ENCODE measurements at regions not wholly inside any gene's neighbourhood (a gene's known extent, or its start where the extent isn't known, plus 50 kb on each side); places are given as distances from the start of the nearest gene placed in this dataset.

DNA sequence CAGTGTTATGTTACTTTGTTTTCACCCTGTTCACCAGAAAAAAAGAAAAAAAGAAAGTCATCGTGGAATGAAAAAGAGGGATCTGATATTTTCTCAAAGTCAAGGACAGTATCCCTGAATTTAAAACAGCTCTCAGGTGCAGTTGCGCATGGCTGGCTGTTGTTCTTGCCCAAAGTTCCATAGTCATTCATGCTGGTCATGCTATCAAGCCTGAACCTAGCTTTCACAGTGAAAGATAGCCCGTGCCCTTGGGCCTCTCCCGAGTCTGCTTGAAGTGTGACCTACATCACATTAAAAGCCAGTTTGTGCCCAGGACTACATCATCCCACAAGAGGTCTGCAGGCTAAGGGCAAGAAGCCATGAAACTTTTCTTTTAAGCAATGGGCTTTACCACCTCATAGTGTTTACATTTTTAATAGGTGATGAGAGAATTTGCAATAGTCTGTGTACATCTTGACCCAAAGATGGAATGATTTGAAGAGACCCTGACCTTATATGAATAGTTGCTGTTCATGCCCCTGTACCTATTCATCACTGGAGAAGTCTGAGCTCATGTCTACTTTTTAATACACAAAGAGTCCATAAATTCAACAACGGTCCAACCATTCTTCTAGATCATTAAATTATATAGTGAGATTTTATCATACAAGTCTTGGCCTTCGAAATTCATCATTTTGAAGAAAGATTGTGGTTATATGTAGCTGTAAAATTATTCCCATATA, 522.5 kb upstream of the MCTP2 start:
- Mint-ChIP-seq H3K36me3 (ENCODE audit: low read depth) (no peaks in the 10 kb centered on the region), H3K4me1 (peaks cover 43% of the 10 kb centered on the region), H3K27ac (peak overlapping the region; percentile 92), H3K4me3 (peak overlapping the region; percentile 5), H3K9me3 (no peaks in the 10 kb centered on the region), H3K27me3 (ENCODE audit: low read depth, poor library complexity) (peaks cover 2% of the 10 kb centered on the region)
- DNase-seq = peak; percentile 21
- TF ChIP-seq, protein P1, sequence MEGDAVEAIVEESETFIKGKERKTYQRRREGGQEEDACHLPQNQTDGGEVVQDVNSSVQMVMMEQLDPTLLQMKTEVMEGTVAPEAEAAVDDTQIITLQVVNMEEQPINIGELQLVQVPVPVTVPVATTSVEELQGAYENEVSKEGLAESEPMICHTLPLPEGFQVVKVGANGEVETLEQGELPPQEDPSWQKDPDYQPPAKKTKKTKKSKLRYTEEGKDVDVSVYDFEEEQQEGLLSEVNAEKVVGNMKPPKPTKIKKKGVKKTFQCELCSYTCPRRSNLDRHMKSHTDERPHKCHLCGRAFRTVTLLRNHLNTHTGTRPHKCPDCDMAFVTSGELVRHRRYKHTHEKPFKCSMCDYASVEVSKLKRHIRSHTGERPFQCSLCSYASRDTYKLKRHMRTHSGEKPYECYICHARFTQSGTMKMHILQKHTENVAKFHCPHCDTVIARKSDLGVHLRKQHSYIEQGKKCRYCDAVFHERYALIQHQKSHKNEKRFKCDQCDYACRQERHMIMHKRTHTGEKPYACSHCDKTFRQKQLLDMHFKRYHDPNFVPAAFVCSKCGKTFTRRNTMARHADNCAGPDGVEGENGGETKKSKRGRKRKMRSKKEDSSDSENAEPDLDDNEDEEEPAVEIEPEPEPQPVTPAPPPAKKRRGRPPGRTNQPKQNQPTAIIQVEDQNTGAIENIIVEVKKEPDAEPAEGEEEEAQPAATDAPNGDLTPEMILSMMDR (IDR thresholded peaks at IDR 0.05) = no peak

DNA sequence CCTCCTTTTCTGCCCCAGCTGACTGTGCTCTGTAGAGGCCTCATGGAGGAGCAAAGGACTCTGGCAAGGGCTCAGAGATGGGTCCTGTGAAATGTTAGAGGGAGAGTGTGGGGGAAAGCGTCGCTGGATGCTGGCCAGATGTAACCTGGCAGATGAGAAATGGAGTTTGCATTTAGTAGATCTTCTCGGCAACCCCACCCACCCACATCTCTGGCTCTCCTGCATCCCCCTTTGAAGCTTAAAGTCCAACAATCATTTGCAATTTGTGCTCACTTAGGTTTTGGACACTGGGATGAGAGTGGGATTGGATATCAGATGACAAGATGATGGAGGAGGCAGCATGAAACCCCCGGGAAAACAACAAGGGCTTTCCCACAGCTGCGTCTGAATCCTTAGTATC, 523.6 kb upstream of the MCTP2 start:
- peaks cover 6% of the 10 kb centered on the region for H3K27me3 Mint-ChIP-seq (ENCODE audit: low read depth, poor library complexity)
- no peak for DNase-seq
- no peaks in the 10 kb centered on the region for H3K36me3 Mint-ChIP-seq (ENCODE audit: low read depth)
- H3K27ac Mint-ChIP-seq = peak overlapping the region; percentile 70
- TF ChIP-seq, protein P1 (IDR thresholded peaks at IDR 0.05) = no peak
- peaks cover 6% of the 10 kb centered on the region for H3K9me3 Mint-ChIP-seq
- peaks cover 49% of the 10 kb centered on the region for H3K4me1 Mint-ChIP-seq
- peak overlapping the region; percentile 13 for H3K4me3 Mint-ChIP-seq

DNA sequence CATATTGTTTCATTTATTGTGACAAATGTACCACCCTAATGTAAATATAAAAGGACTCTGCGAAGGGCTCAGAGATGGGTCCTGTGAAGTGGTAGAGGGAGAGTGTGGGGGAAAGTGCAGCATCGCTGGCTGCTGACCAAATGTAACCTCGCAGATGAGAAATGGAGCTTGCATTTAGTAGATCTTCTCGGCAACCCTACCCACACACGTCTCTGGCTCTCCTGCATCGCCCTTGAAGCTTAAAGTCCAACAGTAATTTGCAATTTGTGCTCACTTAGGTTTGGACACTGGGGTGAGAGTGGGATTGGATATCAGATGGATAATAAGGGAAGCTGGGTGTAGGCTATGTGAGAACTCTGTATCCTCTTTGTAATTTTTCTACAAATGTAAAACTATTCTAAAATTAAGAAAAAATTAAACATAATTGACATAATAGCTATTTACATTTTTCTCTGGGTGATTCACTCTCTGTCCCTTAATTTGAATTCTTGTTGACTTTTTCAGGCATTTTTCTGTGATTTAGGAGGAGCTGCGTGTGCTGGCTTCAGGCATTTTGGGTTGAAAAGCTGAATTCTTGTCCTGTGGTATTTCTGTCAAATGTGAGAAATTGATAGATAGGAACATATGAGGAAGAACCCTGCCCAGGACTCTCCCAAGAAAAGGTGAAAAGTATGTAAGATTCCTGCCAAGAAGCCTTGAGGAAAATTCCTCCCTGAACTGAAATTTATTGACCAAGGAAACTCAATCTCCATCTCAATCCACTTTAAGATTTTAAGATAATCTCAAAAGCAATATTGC, 524.7 kb upstream of the MCTP2 start:
- H3K36me3 Mint-ChIP-seq (ENCODE audit: low read depth) = no peaks in the 10 kb centered on the region
- peaks cover 6% of the 10 kb centered on the region for H3K27me3 Mint-ChIP-seq (ENCODE audit: low read depth, poor library complexity)
- no peak overlapping the region for H3K4me3 Mint-ChIP-seq
- TF ChIP-seq, protein P1 (IDR thresholded peaks at IDR 0.05) = no peak
- peaks cover 6% of the 10 kb centered on the region for H3K9me3 Mint-ChIP-seq
- peaks cover 49% of the 10 kb centered on the region for H3K4me1 Mint-ChIP-seq
- no peak for DNase-seq
- peak overlapping the region; percentile 40 for H3K27ac Mint-ChIP-seq

DNA sequence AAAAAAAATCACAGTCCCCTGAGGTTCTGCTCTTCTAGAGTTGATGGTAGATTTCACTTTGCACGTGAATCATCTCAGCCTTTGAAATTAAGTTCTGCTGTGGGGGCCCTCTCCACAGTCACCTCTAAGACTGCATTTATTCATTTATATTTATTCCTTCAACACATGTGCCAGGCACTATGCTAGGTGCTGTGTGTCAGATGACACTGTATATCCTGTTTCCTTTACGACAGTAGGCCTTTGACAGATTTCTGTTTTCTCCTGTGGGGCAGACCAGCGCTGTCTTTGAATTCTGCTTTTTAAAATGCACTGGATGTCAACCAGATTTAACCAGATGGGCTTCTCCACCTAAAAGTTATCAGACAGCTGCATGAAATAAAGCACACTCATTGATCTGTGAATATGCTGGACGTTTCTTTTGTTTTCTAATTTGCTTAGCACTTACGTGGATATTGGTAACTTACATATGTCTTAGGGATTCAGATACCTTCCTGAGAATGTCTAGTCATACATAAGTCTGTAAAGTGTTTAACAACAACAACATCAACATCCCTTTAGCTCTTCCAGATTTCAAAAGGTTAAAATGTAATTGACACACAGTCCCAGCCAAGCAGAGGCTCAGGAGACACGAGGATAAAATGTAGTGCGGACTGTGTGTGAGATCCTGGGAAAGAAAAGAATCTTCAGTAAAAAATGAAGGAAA, 525.5 kb upstream of the MCTP2 start:
- TF ChIP-seq, protein P1 (IDR thresholded peaks at IDR 0.05) = no peak
- peaks cover 6% of the 10 kb centered on the region for H3K27me3 Mint-ChIP-seq (ENCODE audit: low read depth, poor library complexity)
- H3K4me1 Mint-ChIP-seq = peaks cover 49% of the 10 kb centered on the region
- H3K4me3 Mint-ChIP-seq = no peak overlapping the region
- no peak overlapping the region for H3K27ac Mint-ChIP-seq
- no peak for DNase-seq
- H3K36me3 Mint-ChIP-seq (ENCODE audit: low read depth) = no peaks in the 10 kb centered on the region
- H3K9me3 Mint-ChIP-seq = peaks cover 6% of the 10 kb centered on the region

DNA sequence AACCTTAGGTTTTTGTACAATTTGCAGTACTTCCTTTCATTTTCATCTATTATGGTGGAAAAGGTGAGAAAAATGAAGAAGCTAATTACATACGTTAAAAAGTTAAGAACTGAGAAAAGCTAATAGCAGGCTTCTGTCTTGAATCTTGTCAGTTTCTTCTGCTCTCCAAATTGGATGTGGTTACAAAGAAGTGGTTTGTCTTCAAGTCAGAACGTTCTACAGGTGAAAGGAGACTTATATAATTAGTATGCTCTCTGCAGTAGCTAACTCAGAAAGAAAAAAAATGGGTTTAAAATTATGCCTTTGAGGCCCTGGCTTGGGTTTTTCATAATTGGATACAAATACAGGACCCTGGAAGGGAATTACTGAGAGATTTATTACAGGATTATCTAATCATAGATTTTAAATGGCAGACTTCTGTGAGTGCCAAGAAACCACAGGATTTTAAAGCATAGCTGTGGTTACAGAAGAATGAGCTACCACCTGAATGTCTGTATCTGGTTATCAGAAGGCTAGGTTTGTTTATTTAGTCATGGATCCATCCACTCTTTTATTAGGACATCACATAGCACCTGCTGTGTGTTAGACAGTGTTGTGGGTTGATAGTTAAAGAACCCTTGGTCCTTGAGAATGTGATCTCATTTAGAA, 528.1 kb upstream of the MCTP2 start:
- no peak overlapping the region for H3K27ac Mint-ChIP-seq
- no peak overlapping the region for H3K4me3 Mint-ChIP-seq
- TF ChIP-seq, protein P1 (IDR thresholded peaks at IDR 0.05) = no peak
- no peak for DNase-seq
- H3K36me3 Mint-ChIP-seq (ENCODE audit: low read depth) = peaks cover 4% of the 10 kb centered on the region
- peaks cover 13% of the 10 kb centered on the region for H3K9me3 Mint-ChIP-seq
- H3K27me3 Mint-ChIP-seq (ENCODE audit: low read depth, poor library complexity) = peaks cover 6% of the 10 kb centered on the region
- peaks cover 38% of the 10 kb centered on the region for H3K4me1 Mint-ChIP-seq

Data from nephron progenitor cell (in vitro differentiated cells).